ENCODE measurements at regions not wholly inside any gene's neighbourhood (a gene's known extent, or its start where the extent isn't known, plus 50 kb on each side); places are given as distances from the start of the nearest gene placed in this dataset.

- Histone ChIP-seq H3K4me2 (ENCODE audit: low read length) (no peak overlapping the region), H4K12ac (ENCODE audit: low read depth, low read length) (no peak overlapping the region), H3K9me3 (ENCODE audit: insufficient read depth, low read depth, low read length) (no peaks in the 10 kb centered on the region), H3K36me3 (ENCODE audit: control insufficient read depth in 1 of 2, insufficient read depth in 2 of 2, low read length in 2 of 2) (no peaks in the 10 kb centered on the region), H3K27me3 (ENCODE audit: insufficient read depth, low read length) (no peaks in the 10 kb centered on the region), H3K4me3 (ENCODE audit: low read depth, low read length) (no peak overlapping the region), H3K18ac (ENCODE audit: low read length) (no peak overlapping the region), H3K79me1 (ENCODE audit: low read length) (no peaks in the 10 kb centered on the region), H3K4ac (ENCODE audit: low read depth, low read length) (no peak overlapping the region), H3K4me1 (ENCODE audit: control insufficient read depth in 1 of 2, insufficient read depth in 2 of 2, low read length in 2 of 2) (no peaks in the 10 kb centered on the region), H2AK5ac (ENCODE audit: low read length) (no peak overlapping the region), H2BK5ac (ENCODE audit: low read depth, low read length, poor library complexity) (no peak overlapping the region), H3K27ac (ENCODE audit: low read depth, low read length) (no peak overlapping the region), H3K79me2 (ENCODE audit: control insufficient read depth, insufficient read depth, low read length, poor library complexity) (no peaks in the 10 kb centered on the region), H2BK12ac (ENCODE audit: low read length) (no peak overlapping the region), H3K9ac (ENCODE audit: low read length) (no peak overlapping the region), H4K91ac (ENCODE audit: low read depth, low read length) (no peak overlapping the region), H3K23ac (ENCODE audit: low read length) (no peak overlapping the region), H4K8ac (ENCODE audit: low read depth, low read length) (no peak overlapping the region), H2BK120ac (ENCODE audit: insufficient read depth, low read length, poor library complexity) (no peak overlapping the region), H2AFZ (ENCODE audit: insufficient read depth, low read length, poor library complexity) (no peak overlapping the region), H3K14ac (ENCODE audit: low read length) (no peak overlapping the region)
- DNase-seq = no peak
- WGBS (ENCODE audit: extremely low coverage, insufficient coverage, insufficient read length) = no CpG with 5 or more reads among the region's 3 CpGs
These were observed 132.7 kb upstream of the TCF21 start for GRCh38 chr6:133756078-133756695.

- Histone ChIP-seq H3K14ac (ENCODE audit: low read length) (no peak overlapping the region), H2BK5ac (ENCODE audit: low read depth, low read length, poor library complexity) (no peak overlapping the region), H3K4me3 (ENCODE audit: low read depth, low read length) (no peak overlapping the region), H3K79me2 (ENCODE audit: control insufficient read depth, insufficient read depth, low read length, poor library complexity) (no peaks in the 10 kb centered on the region), H3K18ac (ENCODE audit: low read length) (no peak overlapping the region), H3K4me1 (ENCODE audit: control insufficient read depth in 1 of 2, insufficient read depth in 2 of 2, low read length in 2 of 2) (no peaks in the 10 kb centered on the region), H4K8ac (ENCODE audit: low read depth, low read length) (no peak overlapping the region), H3K27me3 (ENCODE audit: insufficient read depth, low read length) (no peaks in the 10 kb centered on the region), H2AFZ (ENCODE audit: insufficient read depth, low read length, poor library complexity) (no peak overlapping the region), H4K91ac (ENCODE audit: low read depth, low read length) (no peak overlapping the region), H3K9ac (ENCODE audit: low read length) (no peak overlapping the region), H3K9me3 (ENCODE audit: insufficient read depth, low read depth, low read length) (no peaks in the 10 kb centered on the region), H3K23ac (ENCODE audit: low read length) (no peak overlapping the region), H3K36me3 (ENCODE audit: control insufficient read depth in 1 of 2, insufficient read depth in 2 of 2, low read length in 2 of 2) (no peaks in the 10 kb centered on the region), H3K4me2 (ENCODE audit: low read length) (no peak overlapping the region), H2BK12ac (ENCODE audit: low read length) (no peak overlapping the region), H3K27ac (ENCODE audit: low read depth, low read length) (no peak overlapping the region), H3K79me1 (ENCODE audit: low read length) (no peaks in the 10 kb centered on the region), H3K4ac (ENCODE audit: low read depth, low read length) (no peak overlapping the region), H2BK120ac (ENCODE audit: insufficient read depth, low read length, poor library complexity) (no peak overlapping the region), H4K12ac (ENCODE audit: low read depth, low read length) (no peak overlapping the region), H2AK5ac (ENCODE audit: low read length) (no peak overlapping the region)
- no peak for DNase-seq
- WGBS (ENCODE audit: extremely low coverage, insufficient coverage, insufficient read length) = no CpG with 5 or more reads among the region's 2 CpGs
These were observed 131.6 kb upstream of the TCF21 start for GRCh38 chr6:133757335-133757734.

- Histone ChIP-seq H3K27ac (ENCODE audit: low read depth, low read length) (no peak overlapping the region), H3K4ac (ENCODE audit: low read depth, low read length) (no peak overlapping the region), H4K8ac (ENCODE audit: low read depth, low read length) (no peak overlapping the region), H2AFZ (ENCODE audit: insufficient read depth, low read length, poor library complexity) (no peak overlapping the region), H3K27me3 (ENCODE audit: insufficient read depth, low read length) (no peaks in the 10 kb centered on the region), H3K4me2 (ENCODE audit: low read length) (no peak overlapping the region), H4K91ac (ENCODE audit: low read depth, low read length) (no peak overlapping the region), H3K4me1 (ENCODE audit: control insufficient read depth in 1 of 2, insufficient read depth in 2 of 2, low read length in 2 of 2) (peaks cover 0 to under 1% of the 10 kb centered on the region in 2 experiments), H2BK5ac (ENCODE audit: low read depth, low read length, poor library complexity) (no peak overlapping the region), H3K79me1 (ENCODE audit: low read length) (no peaks in the 10 kb centered on the region), H3K9me3 (ENCODE audit: insufficient read depth, low read depth, low read length) (no peaks in the 10 kb centered on the region), H2AK5ac (ENCODE audit: low read length) (no peak overlapping the region), H3K79me2 (ENCODE audit: control insufficient read depth, insufficient read depth, low read length, poor library complexity) (no peaks in the 10 kb centered on the region), H3K36me3 (ENCODE audit: control insufficient read depth in 1 of 2, insufficient read depth in 2 of 2, low read length in 2 of 2) (no peaks in the 10 kb centered on the region), H3K23ac (ENCODE audit: low read length) (no peak overlapping the region), H2BK120ac (ENCODE audit: insufficient read depth, low read length, poor library complexity) (no peak overlapping the region), H3K18ac (ENCODE audit: low read length) (no peak overlapping the region), H2BK12ac (ENCODE audit: low read length) (no peak overlapping the region), H4K12ac (ENCODE audit: low read depth, low read length) (no peak overlapping the region), H3K9ac (ENCODE audit: low read length) (no peak overlapping the region), H3K4me3 (ENCODE audit: low read depth, low read length) (no peak overlapping the region), H3K14ac (ENCODE audit: low read length) (no peak overlapping the region)
- no CpG with 5 or more reads among the region's 2 CpGs for WGBS (ENCODE audit: extremely low coverage, insufficient coverage, insufficient read length)
- DNase-seq = no peak
These were observed 130.0 kb upstream of the TCF21 start for GRCh38 chr6:133758815-133759335.

DNA sequence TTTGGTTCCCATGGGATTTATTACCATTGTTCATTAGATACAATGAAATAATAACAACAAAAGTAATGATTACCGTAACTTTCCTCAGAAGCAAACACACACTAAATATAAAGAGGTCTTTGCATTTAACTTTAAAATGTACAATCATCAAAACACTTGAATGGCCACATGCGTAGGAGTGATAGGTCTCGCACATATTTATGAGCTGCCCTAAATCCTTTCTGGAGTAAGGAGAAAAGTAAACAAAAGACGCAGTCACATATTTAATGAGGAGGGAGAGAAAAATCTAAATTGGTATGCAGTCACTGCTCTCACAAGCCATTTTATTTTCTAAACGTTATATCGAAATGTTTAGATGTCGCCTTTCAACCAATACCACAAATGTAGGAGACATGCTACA is 129.4 kb upstream of the TCF21 start:
- H3K4me2 ChIP-seq (ENCODE audit: low read length) = no peak overlapping the region
- no peak overlapping the region for H4K12ac ChIP-seq (ENCODE audit: low read depth, low read length)
- H4K91ac ChIP-seq (ENCODE audit: low read depth, low read length) = no peak overlapping the region
- H2AFZ ChIP-seq (ENCODE audit: insufficient read depth, low read length, poor library complexity) = no peak overlapping the region
- H3K14ac ChIP-seq (ENCODE audit: low read length) = no peak overlapping the region
- peaks cover 2 to 4% of the 10 kb centered on the region in 2 experiments for H3K4me1 ChIP-seq (ENCODE audit: control insufficient read depth in 1 of 2, insufficient read depth in 2 of 2, low read length in 2 of 2)
- no CpG with 5 or more reads among the region's 7 CpGs for WGBS (ENCODE audit: extremely low coverage, insufficient coverage, insufficient read length)
- no peak overlapping the region for H4K8ac ChIP-seq (ENCODE audit: low read depth, low read length)
- no peak overlapping the region for H2BK120ac ChIP-seq (ENCODE audit: insufficient read depth, low read length, poor library complexity)
- no peak for DNase-seq
- no peak overlapping the region for H3K4me3 ChIP-seq (ENCODE audit: low read depth, low read length)
- no peaks in the 10 kb centered on the region for H3K79me2 ChIP-seq (ENCODE audit: control insufficient read depth, insufficient read depth, low read length, poor library complexity)
- no peaks in the 10 kb centered on the region for H3K27me3 ChIP-seq (ENCODE audit: insufficient read depth, low read length)
- H3K18ac ChIP-seq (ENCODE audit: low read length) = no peak overlapping the region
- H3K9me3 ChIP-seq (ENCODE audit: insufficient read depth, low read depth, low read length) = no peaks in the 10 kb centered on the region
- H2AK5ac ChIP-seq (ENCODE audit: low read length) = no peak overlapping the region
- H3K27ac ChIP-seq (ENCODE audit: low read depth, low read length) = no peak overlapping the region
- H3K9ac ChIP-seq (ENCODE audit: low read length) = no peak overlapping the region
- no peak overlapping the region for H3K4ac ChIP-seq (ENCODE audit: low read depth, low read length)
- no peak overlapping the region for H2BK12ac ChIP-seq (ENCODE audit: low read length)
- H3K79me1 ChIP-seq (ENCODE audit: low read length) = no peaks in the 10 kb centered on the region
- H2BK5ac ChIP-seq (ENCODE audit: low read depth, low read length, poor library complexity) = no peak overlapping the region
- H3K36me3 ChIP-seq (ENCODE audit: control insufficient read depth in 1 of 2, insufficient read depth in 2 of 2, low read length in 2 of 2) = no peaks in the 10 kb centered on the region
- H3K23ac ChIP-seq (ENCODE audit: low read length) = no peak overlapping the region
